GM19238 (cell line): ENCODE measurements at regions not wholly inside any gene's neighbourhood (a gene's known extent, or its start where the extent isn't known, plus 50 kb on each side); places are given as distances from the start of the nearest gene placed in this dataset.
A peak's percentile ranks its signal among the peaks of the same experiment; 100 is the strongest.
"Not testable (repeated sequence)": the region's sequence is repeated elsewhere in the genome, so short reads cannot be mapped to it uniquely, and the experiment has no call there.

Source experiments
- DNase-seq: peaks from one replicate; pipeline ENCODE4 v3.0.0; 2011; ENCODE audit warnings: low spot score; ENCODE audit not compliant: insufficient read length

DNA sequence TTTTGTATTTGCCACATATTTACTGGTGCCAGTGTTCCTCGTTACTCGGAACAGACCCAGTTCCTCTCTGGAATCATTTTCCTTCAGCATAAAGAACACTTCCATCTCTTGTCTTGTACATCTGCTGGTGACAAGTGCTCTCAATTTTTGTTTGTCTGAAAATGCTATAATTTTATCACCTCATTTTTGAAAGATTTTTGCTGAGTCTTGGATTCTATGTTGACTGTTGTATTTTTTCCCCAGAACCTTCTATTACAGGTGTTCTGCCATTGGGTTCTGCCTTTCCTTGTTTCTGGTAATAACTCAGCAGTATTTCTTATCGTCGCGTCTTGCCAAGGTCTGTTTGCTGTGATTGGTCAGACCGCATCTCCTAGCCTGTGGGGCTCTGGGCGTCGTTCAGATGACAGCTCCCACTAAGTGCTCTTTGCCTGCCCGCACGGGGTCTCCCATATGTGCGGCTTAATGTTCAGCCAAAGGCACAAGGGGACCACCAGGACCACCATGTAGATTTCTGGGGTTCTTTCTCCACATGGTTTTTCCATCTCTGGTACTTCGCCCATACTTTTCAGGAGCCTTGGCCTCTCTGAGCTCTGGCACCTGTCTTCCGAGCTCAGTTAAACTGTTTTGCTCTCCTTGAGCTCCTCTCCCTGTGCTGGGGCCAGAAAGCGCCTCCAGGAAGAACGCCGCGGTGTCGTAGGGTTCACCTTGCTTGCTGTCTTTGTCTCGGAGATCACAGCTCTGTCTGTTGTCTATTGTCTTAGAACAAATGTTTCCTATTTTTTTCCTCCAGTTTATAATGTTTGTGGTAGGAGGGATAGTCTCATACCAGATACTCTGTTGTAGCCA, 80.0 kb downstream of the METRNL start:
- no peak for DNase-seq

DNA sequence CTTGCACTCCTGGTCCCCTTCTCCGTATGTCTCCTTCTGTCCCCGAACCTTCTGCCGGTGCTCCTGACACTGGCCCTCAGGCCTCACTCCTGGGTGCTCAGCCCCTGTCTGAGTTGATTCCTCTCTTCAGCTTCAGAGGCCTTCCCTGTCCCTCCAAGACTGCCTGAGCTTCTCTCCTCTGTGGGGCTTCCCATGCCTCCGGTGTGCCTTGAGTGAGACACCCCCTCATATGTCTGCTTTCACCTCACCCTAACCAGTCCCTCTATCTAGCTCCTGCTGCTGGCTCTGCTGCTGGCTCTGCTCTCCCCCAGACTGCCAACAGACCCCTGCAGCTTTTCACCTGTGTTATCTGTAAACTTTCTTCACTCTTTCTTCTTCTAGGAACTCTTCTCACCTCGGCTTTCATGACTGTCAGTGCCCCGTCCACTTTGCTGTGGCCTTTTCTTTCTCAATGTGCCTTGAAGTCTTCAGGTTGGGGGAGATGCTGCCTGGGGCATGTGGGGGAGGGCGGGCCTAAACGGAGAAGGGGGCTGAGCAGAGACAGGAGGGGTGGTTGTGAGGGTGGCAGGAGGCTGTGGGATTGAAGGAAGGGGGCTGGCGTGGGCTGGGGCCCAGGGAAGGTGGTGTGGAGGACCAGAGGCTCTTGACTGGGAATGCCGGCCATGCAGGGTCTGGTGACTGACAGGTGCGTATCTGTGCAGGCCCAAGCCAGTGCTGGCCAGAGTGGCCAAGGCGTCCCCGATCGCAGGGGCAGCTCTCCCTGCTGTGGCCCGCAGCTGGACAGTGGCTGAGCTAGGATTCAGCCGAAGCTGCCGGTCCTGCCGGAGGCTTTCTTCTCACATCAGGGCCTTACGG, 81.3 kb downstream of the METRNL start:
- no peak for DNase-seq

- no peak for DNase-seq
Observed at GRCh38 chr17:83161298-83162034, 82.1 kb downstream of the METRNL start.

GRCh38 chr17:83162035-83162745, 82.8 kb downstream of the METRNL start:
- DNase-seq: no peak

DNA sequence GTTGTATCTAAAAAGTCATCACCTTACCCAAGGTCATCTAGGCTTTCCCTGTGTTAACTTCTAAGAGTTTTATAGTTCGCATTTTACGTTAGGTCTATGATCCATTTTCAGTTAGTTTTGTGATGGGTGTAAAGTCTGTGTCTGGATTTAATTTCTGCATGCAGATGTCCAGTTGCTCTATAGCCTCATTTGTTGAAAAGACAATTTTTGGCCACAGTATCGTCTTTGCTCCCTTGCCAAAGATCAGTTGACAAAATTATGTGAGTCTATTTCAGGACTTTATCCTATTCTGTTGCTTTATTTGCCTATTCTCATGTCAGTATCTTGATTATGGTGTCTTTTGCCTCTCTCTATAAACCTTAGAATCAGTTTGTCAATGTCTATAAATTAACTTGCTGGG, 85.1 kb downstream of the METRNL start:
- no peak for DNase-seq

DNA sequence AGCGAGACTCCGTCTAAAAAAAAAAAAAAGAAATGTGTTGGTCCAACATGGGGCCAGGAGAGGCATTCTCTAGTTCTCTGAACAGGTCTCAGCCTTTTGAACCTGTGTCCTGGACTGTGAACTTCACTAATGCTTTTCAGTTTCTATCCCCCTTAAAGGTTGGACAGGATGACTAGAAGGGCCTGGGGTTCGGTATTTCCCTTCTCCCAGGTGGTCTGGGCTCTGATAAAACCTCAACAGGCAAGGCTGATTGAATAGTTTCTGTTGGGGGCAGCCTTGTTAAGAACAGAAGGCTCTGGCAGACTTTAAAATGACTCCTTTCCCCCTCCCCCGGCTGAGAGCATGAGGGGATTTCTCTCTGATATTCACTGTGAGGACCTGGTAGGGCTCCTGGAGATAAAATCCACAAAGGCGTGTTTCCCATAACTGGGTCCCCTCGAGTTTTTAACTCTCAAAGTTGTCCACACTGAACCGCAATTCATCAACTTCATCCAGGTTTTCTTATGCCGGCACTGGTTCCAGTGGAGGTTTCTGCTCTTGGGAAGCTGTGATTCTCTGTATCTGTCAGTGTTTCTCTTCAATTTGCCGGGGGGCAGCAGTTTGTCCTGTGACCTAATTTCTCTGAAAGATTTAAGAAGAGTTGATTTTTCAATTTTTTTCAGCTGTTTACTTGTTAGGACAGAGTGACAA, 91.3 kb downstream of the METRNL start:
- DNase-seq: no peak

- no peak for DNase-seq
Observed at GRCh38 chr17:83171661-83172060, 92.3 kb downstream of the METRNL start.

- DNase-seq: not testable (repeated sequence)
Observed at GRCh38 chr17:83172099-83172498, 92.7 kb downstream of the METRNL start.

DNA sequence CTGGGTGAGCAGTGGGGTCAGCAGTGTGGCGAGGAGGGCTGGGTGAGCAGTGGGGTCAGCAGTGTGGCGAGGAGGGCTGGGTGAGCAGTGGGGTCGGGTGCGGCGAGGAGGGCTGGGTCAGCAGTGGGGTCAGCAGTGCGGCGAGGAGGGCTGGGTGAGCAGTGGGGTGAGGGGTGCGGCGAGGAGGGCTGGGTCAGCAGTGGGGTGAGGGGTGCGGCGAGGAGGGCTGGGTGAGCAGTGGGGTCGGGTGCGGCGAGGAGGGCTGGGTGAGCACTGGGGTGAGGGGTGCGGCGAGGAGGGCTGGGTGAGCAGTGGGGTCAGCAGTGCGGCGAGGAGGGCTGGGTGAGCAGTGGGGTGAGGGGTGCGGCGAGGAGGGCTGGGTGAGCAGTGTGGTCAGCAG, 93.2 kb downstream of the METRNL start:
- DNase-seq: not testable (repeated sequence)

DNA sequence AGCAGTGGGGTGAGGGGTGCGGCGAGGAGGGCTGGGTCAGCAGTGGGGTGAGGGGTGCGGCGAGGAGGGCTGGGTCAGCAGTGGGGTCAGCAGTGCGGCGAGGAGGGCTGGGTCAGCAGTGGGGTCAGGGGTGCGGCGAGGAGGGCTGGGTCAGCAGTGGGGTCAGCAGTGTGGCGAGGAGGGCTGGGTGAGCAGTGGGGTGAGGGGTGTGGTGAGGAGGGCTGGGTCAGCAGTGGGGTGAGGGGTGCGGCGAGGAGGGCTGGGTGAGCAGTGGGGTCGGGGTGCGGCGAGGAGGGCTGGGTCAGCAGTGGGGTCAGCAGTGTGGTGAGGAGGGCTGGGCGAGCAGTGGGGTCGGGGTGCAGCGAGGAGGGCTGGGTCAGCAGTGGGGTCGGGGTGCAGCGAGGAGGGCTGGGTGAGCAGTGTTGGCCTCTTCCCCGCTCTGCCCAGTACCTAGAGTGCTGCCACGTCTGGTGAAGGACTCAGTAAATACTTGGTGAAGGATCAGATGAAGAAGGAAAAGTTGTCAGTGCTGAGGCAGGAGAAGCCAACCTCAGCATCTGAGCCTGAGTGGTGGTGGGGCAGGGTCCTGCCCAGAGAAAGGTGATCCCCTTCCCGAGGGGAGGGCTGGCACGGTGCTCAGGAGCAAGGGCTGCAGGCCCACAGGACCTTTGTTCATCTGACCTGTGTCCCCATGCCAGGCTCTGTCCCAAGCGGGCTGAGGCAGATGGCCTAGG, 93.9 kb downstream of the METRNL start:
- DNase-seq: not testable (repeated sequence)

- no peak for DNase-seq
Observed at GRCh38 chr17:83173914-83174361, 94.5 kb downstream of the METRNL start.

- peak; percentile 73 for DNase-seq
Observed at GRCh38 chr17:83174362-83175118, 95.1 kb downstream of the METRNL start.

DNA sequence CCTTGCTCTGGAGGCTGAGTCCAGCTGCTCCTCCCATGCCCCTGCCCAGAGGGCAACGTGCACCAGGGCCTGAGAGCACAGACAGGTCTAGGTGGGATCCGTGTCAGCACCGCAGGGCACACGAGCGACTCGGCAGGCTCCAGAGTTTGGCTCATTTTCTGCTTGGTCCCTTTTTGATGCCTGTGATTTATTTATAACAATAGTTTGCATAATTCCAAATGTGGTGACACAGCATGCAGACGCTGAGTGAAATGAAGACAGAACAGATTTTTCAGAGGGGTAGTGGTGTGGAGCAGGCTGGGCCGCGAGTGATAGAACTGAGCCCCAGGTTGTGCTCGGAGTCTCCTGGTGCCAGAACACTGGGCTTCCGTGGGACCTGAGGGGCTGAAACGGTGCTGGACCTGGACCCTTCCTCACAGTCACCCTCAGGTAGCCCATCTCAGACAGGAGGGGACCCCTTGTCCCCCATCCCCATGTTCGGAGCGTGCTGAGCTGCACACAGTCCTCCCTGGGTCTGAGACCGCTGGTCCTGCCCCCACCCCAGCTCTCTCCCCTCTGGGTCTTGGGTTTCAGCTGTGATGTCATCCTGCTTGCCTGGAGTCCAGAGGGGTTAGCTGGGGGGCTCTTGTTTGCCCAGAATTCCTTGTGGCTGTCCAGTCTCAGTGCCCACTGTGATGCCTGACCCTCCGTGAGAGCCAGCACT, 95.9 kb downstream of the METRNL start:
- no peak for DNase-seq

- no peak for DNase-seq
Observed at GRCh38 chr17:83175822-83176622, 96.6 kb downstream of the METRNL start.

GRCh38 chr17:83176623-83177583, 97.5 kb downstream of the METRNL start:
- no peak for DNase-seq
